Endothelial cell of umbilical vein (primary cell): ENCODE measurements at regions not wholly inside any gene's neighbourhood (a gene's known extent, or its start where the extent isn't known, plus 50 kb on each side); places are given as distances from the start of the nearest gene placed in this dataset.

Experiments
- BruUV-seq: library from RNA; stranded (reverse); fragments of 400-500 nt; replicated peaks from 2 replicates; lab custom pipeline; 2021; lab: Mats Ljungman, UMichigan
- CTCF ChIA-PET: fragments of 300-600, 350-600 bp; sonication (Branson Sonifier 250); formaldehyde crosslinking; loops from one replicate; lab custom pipeline; 2021; ENCODE audit warnings: antibody characterized with exemption, inconsistent platforms; lab: Charles Lee
- POLR2A ChIA-PET: fragments of 300-600, 350-600 bp; sonication (Branson Sonifier 250); formaldehyde crosslinking; loops from one replicate; lab custom pipeline; 2021; ENCODE audit warnings: antibody characterized with exemption, inconsistent platforms; lab: Charles Lee
- DNase-seq: peaks from one replicate; pipeline ENCODE4 v3.0.0-alpha.2; 2011; ENCODE audit warnings: low read depth, low spot score
- FAIRE-seq: peaks from 2 replicates; lab custom pipeline; 2011; peaks lifted over from hg19 to GRCh38; lab: Jason Lieb, UNC
- H2AFZ ChIP-seq: 2 replicates; pipeline ENCODE4 v1.6.0; 2012; ENCODE audit warnings: low read depth, low read length, control low read depth, inconsistent platforms
- H3K27ac ChIP-seq: 2 replicates; pipeline ENCODE4 v1.5.1; 2011; ENCODE audit warnings: low read depth, mild to moderate bottlenecking, control low read depth, low read length, moderate library complexity; ENCODE audit not compliant: insufficient read depth
- H3K27me3 ChIP-seq, 2 experiments: 2 replicates each; pipeline versions ENCODE4 v1.6.0 to v1.6.1; 2011; ENCODE audit warnings: low read length in 2 of 2, mixed read lengths in 1 of 2; ENCODE audit not compliant: control insufficient read depth in 2 of 2, insufficient read depth in 2 of 2
- H3K36me3 ChIP-seq, 2 experiments: 2 replicates in 1 of 2; 3 replicates in 1 of 2; pipeline ENCODE4 v1.5.1; 2011; ENCODE audit warnings: low read length in 2 of 2, mild to moderate bottlenecking in 1 of 2, moderate library complexity in 1 of 2; ENCODE audit not compliant: control insufficient read depth in 2 of 2, insufficient read depth in 2 of 2; ENCODE audit errors: extremely low read depth in 1 of 2
- H3K4me1 ChIP-seq: 3 replicates; pipeline ENCODE4 v1.5.1; 2011; ENCODE audit warnings: mild to moderate bottlenecking, low read length; ENCODE audit not compliant: control insufficient read depth, insufficient read depth; ENCODE audit errors: extremely low read depth
- H3K4me2 ChIP-seq: 2 replicates; pipeline ENCODE4 v1.6.1; 2011; ENCODE audit warnings: low read length, control low read depth, mixed read lengths; ENCODE audit not compliant: insufficient read depth
- H3K4me3 ChIP-seq, 3 experiments: fragments of 200-600 bp in 1 of 3; sonication (generic), shearing (Covaris generic) in 1 of 3; replicated peaks in 1 of 3; 2 replicates each; pipeline ENCODE4 v1.5.1; 2011 to 2016; ENCODE audit warnings: control low read depth in 3 of 3, low read length in 3 of 3, mild to moderate bottlenecking in 2 of 3, inconsistent platforms in 1 of 3, low read depth in 1 of 3, moderate library complexity in 1 of 3; ENCODE audit not compliant: insufficient read depth in 1 of 3
- H3K79me2 ChIP-seq: 2 replicates; pipeline ENCODE4 v1.6.0; 2012; ENCODE audit warnings: low read length, inconsistent platforms; ENCODE audit not compliant: control insufficient read depth, insufficient read depth
- H3K9ac ChIP-seq: replicated peaks from 2 replicates; pipeline ENCODE3; 2011; ENCODE audit warnings: low read length, control low read depth; ENCODE audit not compliant: insufficient read depth; ENCODE audit errors: extremely low read depth
- H3K9me1 ChIP-seq: replicated peaks from 3 replicates; pipeline ENCODE4 v1.6.0; 2011; ENCODE audit warnings: mild to moderate bottlenecking, low read length; ENCODE audit not compliant: control insufficient read depth, insufficient read depth; ENCODE audit errors: extremely low read depth
- H3K9me3 ChIP-seq: replicated peaks from 2 replicates; pipeline ENCODE4 v1.5.1; 2012; ENCODE audit warnings: low read length, inconsistent platforms; ENCODE audit not compliant: control insufficient read depth, insufficient read depth
- H4K20me1 ChIP-seq: replicated peaks from 2 replicates; pipeline ENCODE3; 2011; ENCODE audit warnings: mild to moderate bottlenecking, low read length; ENCODE audit not compliant: control insufficient read depth, insufficient read depth; ENCODE audit errors: extremely low read depth
- EZH2 ChIP-seq: IDR thresholded peaks from 2 replicates; pipeline ENCODE4 v1.6.1; 2012; ENCODE audit warnings: borderline replicate concordance, low read depth, mild to moderate bottlenecking, moderate library complexity, low read length, inconsistent platforms; ENCODE audit not compliant: severe bottlenecking
- FOS ChIP-seq: IDR thresholded peaks from 2 replicates; pipeline ENCODE4 v1.6.1; 2011; ENCODE audit warnings: mild to moderate bottlenecking, low read length, moderate library complexity, borderline replicate concordance; ENCODE audit not compliant: insufficient read depth
- GATA2 ChIP-seq: IDR thresholded peaks from 2 replicates; pipeline ENCODE4 v1.7.0; 2011; ENCODE audit warnings: low read depth, mild to moderate bottlenecking, moderate library complexity, mixed read lengths, low read length; ENCODE audit not compliant: insufficient read length, insufficient read depth
- JUN ChIP-seq: IDR thresholded peaks from 2 replicates; pipeline ENCODE4 v1.6.1; 2011; ENCODE audit warnings: borderline replicate concordance, low read depth; ENCODE audit not compliant: insufficient read length, insufficient read depth
- MYC ChIP-seq: IDR thresholded peaks from one replicate; pipeline ENCODE4 v1.6.1; 2011; ENCODE audit warnings: mild to moderate bottlenecking, low read depth, low read length
- POLR2A ChIP-seq: IDR thresholded peaks from 2 replicates; pipeline ENCODE4 v1.6.1; 2012; ENCODE audit warnings: low read depth, mild to moderate bottlenecking, control low read depth, low read length
- POLR2AphosphoS5 ChIP-seq: IDR thresholded peaks from 2 replicates; pipeline ENCODE4 v1.6.1; 2012; ENCODE audit warnings: low read depth, mild to moderate bottlenecking, control low read depth, low read length, moderate library complexity; ENCODE audit not compliant: insufficient read depth
- dilution Hi-C: fragments of 300-500 bp; cut with MboI; formaldehyde crosslinking; loops from one replicate; pipeline ENCODE4 v1.15.0; 2019; ENCODE audit warnings: low sequenced_read_pairs; ENCODE audit not compliant: extremely low pct_ligation_motif_present
- intact Hi-C: fragments of 100-400 bp; cut with micrococcal nuclease; formaldehyde crosslinking; loops from one replicate; pipeline ENCODE4 v1.10.0; 2022
- TF ChIP-seq, protein P1 (sequence below), 2 donors: IDR thresholded peaks; 1 replicate in 1 of 2; 2 replicates in 1 of 2; pipeline ENCODE4 v1.5.1; 2011; ENCODE audit warnings: low read length in 2 of 2, mild to moderate bottlenecking in 2 of 2, moderate library complexity in 2 of 2, control low read depth in 1 of 2, inconsistent platforms in 1 of 2, low read depth in 1 of 2; ENCODE audit not compliant: insufficient read depth in 1 of 2; ENCODE audit errors: extremely low read depth in 1 of 2
- TF ChIP-seq, protein P2 (sequence below): IDR thresholded peaks from 2 replicates; pipeline ENCODE4 v1.6.1; 2011; ENCODE audit not compliant: insufficient read depth, insufficient read length

DNA sequence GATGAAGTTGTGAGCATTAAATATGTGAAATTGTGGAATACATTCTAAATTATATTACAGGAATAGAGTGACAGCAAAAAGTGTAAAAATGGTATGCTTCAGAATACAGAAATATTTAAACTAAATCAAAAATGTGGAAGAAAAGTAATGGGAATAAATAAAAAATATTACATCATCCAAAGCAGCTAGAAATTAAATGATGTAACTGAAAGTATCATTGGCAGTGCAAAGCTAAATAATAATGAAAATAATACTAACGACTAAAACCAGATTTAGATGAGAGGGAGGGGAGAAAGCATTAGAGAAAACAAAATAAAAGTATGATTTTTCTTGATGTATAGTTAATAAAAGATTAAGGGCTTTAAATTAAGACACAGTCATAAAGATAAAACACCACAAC, 1104.0 kb downstream of the EPHA7 start:
- Histone ChIP-seq H3K36me3 (no peaks in the 10 kb centered on the region), H3K27me3 (no peaks in the 10 kb centered on the region), H3K27ac (no peak overlapping the region), H3K9ac (no peak overlapping the region), H4K20me1 (no peaks in the 10 kb centered on the region), H2AFZ (no peak overlapping the region), H3K4me2 (no peak overlapping the region), H3K4me1 (no peaks in the 10 kb centered on the region), H3K9me1 (no peaks in the 10 kb centered on the region), H3K4me3 (no peak overlapping the region), H3K79me2 (no peaks in the 10 kb centered on the region), H3K9me3 (no peaks in the 10 kb centered on the region)
- BruUV-seq: no TSS peak
- ChIA-PET POLR2A (no interaction called here), CTCF (interaction anchor here (1.3 to 1.5 kb wide), 2 partner anchors 15 to 16 kb away, joined by 3 read pairs; no protein-coding TSS in a partner anchor)
- TF ChIP-seq POLR2AphosphoS5: no peak
- TF ChIP-seq FOS: no peak
- no peak for TF ChIP-seq GATA2
- TF ChIP-seq EZH2: no peak
- TF ChIP-seq, protein P1, sequence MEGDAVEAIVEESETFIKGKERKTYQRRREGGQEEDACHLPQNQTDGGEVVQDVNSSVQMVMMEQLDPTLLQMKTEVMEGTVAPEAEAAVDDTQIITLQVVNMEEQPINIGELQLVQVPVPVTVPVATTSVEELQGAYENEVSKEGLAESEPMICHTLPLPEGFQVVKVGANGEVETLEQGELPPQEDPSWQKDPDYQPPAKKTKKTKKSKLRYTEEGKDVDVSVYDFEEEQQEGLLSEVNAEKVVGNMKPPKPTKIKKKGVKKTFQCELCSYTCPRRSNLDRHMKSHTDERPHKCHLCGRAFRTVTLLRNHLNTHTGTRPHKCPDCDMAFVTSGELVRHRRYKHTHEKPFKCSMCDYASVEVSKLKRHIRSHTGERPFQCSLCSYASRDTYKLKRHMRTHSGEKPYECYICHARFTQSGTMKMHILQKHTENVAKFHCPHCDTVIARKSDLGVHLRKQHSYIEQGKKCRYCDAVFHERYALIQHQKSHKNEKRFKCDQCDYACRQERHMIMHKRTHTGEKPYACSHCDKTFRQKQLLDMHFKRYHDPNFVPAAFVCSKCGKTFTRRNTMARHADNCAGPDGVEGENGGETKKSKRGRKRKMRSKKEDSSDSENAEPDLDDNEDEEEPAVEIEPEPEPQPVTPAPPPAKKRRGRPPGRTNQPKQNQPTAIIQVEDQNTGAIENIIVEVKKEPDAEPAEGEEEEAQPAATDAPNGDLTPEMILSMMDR (IDR thresholded peaks at IDR 0.05; ENCODE audit: extremely low read depth in 1 of 2, insufficient read depth in 1 of 2, low read depth in 1 of 2, low read length in 2 of 2): no peak
- intact Hi-C loops (no loop called here), dilution Hi-C loops (no loop called here)
- FAIRE-seq (no peak), DNase-seq (no peak)

DNA sequence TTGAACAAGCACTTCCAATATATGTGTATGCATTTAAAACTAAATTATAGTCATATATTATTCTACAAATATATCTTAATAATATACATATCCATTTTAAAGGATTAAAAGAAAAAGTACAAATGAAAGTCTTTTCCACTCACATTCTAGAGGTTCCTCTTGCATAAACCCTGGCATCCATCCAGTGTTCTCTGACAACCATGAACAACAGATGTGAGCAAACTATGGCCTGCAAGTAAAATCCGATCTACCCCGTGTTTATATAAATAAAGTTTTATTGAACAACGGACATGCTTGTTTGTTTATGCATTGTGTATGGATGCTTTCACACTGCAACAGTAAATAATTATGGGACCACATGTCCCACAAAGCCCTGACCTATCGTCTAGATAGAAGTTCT, 1122.3 kb downstream of the EPHA7 start:
- no peaks in the 10 kb centered on the region for H3K36me3 ChIP-seq
- BruUV-seq: no TSS peak
- H3K79me2 ChIP-seq: no peaks in the 10 kb centered on the region
- no peak overlapping the region for H3K4me2 ChIP-seq
- intact Hi-C loops: no loop called here
- no peak overlapping the region for H3K27ac ChIP-seq
- no peaks in the 10 kb centered on the region for H3K9me1 ChIP-seq
- no peak overlapping the region for H2AFZ ChIP-seq
- H3K4me3 ChIP-seq: no peak overlapping the region
- TF ChIP-seq POLR2AphosphoS5 (no peak), FOS (no peak), POLR2A (no peak), MYC (no peak), JUN (no peak), EZH2 (no peak), GATA2 (no peak)
- TF ChIP-seq, protein P2, sequence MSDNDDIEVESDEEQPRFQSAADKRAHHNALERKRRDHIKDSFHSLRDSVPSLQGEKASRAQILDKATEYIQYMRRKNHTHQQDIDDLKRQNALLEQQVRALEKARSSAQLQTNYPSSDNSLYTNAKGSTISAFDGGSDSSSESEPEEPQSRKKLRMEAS: no peak
- TF ChIP-seq, protein P1 (IDR thresholded peaks at IDR 0.05; ENCODE audit: extremely low read depth in 1 of 2, insufficient read depth in 1 of 2, low read depth in 1 of 2, low read length in 2 of 2): no peak
- ChIA-PET POLR2A (no interaction called here), CTCF (interaction anchor here (1.5 kb wide), 1 partner anchor 16 kb away, joined by 3 read pairs; no protein-coding TSS in a partner anchor)
- dilution Hi-C loops: no loop called here
- FAIRE-seq (no peak), DNase-seq (no peak)
- H3K9ac ChIP-seq: no peak overlapping the region
- no peaks in the 10 kb centered on the region for H3K9me3 ChIP-seq
- no peaks in the 10 kb centered on the region for H3K4me1 ChIP-seq
- no peaks in the 10 kb centered on the region for H3K27me3 ChIP-seq
- H4K20me1 ChIP-seq: no peaks in the 10 kb centered on the region
